Neural progenitor cell (in vitro differentiated cells): ENCODE measurements at regions not wholly inside any gene's neighbourhood (a gene's known extent, or its start where the extent isn't known, plus 50 kb on each side); places are given as distances from the start of the nearest gene placed in this dataset.

Source experiments
- EZH2 ChIP-seq: fragments of 200-600 bp; sonication (generic); IDR thresholded peaks from 2 replicates; pipeline ENCODE4 v1.6.1; 2017; ENCODE audit warnings: antibody characterized with exemption, mild to moderate bottlenecking, moderate library complexity
- TF ChIP-seq, protein P1 (sequence below): fragments of 200-600 bp; sonication (generic); IDR thresholded peaks from 2 replicates; pipeline ENCODE4 v1.5.1; 2017; ENCODE audit warnings: antibody characterized with exemption, mild to moderate bottlenecking

DNA sequence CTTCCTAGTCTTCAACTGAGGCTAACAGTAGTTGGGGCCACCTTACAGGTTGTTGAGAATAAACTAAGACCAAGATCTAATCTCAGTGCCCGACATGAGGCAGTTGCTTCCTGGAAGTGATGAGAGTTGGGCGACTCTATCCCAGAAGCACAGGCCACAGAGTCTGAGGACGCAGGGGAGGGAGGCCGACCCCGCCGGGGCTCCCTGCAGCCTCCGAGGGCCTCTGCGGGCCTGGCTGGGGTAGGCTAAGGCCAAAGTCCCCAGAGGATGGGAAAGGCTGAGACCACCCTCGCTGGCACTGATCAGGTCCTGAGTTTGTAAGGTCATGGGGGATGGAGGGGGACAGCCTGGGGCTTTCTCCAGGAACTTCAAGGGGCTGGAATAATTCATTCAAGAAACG, 74.0 kb downstream of the ENGASE start:
- TF ChIP-seq, protein P1, sequence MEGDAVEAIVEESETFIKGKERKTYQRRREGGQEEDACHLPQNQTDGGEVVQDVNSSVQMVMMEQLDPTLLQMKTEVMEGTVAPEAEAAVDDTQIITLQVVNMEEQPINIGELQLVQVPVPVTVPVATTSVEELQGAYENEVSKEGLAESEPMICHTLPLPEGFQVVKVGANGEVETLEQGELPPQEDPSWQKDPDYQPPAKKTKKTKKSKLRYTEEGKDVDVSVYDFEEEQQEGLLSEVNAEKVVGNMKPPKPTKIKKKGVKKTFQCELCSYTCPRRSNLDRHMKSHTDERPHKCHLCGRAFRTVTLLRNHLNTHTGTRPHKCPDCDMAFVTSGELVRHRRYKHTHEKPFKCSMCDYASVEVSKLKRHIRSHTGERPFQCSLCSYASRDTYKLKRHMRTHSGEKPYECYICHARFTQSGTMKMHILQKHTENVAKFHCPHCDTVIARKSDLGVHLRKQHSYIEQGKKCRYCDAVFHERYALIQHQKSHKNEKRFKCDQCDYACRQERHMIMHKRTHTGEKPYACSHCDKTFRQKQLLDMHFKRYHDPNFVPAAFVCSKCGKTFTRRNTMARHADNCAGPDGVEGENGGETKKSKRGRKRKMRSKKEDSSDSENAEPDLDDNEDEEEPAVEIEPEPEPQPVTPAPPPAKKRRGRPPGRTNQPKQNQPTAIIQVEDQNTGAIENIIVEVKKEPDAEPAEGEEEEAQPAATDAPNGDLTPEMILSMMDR: no peak
- TF ChIP-seq EZH2: no peak
